WERI-Rb-1 (cell line): ENCODE measurements at regions not wholly inside any gene's neighbourhood (a gene's known extent, or its start where the extent isn't known, plus 50 kb on each side); places are given as distances from the start of the nearest gene placed in this dataset.

Source experiments
- DNase-seq: peaks from one replicate; pipeline ENCODE4 v3.0.0-alpha.2; 2020
- H3K27ac ChIP-seq: fragments of 250-450 bp; sonication (Bioruptor Pico); 2 replicates; pipeline ENCODE4 v1.5.1; 2020; ENCODE audit warnings: mild to moderate bottlenecking, moderate library complexity
- H3K27me3 ChIP-seq: fragments of 250-450 bp; sonication (Bioruptor Pico); 2 replicates; pipeline ENCODE4 v1.5.1; 2021; ENCODE audit warnings: mild to moderate bottlenecking, low read depth, moderate library complexity; ENCODE audit not compliant: insufficient read depth, severe bottlenecking
- H3K36me3 ChIP-seq: fragments of 250-450 bp; sonication (Bioruptor Pico); 2 replicates; pipeline ENCODE4 v1.5.1; 2020; ENCODE audit warnings: mild to moderate bottlenecking, moderate library complexity
- H3K4me3 ChIP-seq: 2 replicates; pipeline ENCODE4 v1.5.1; 2011; ENCODE audit warnings: low read depth, mild to moderate bottlenecking, control low read depth, low read length
- H3K9me3 ChIP-seq: fragments of 250-450 bp; sonication (Bioruptor Pico); 2 replicates; pipeline ENCODE4 v1.5.1; 2021; ENCODE audit warnings: mild to moderate bottlenecking, moderate library complexity; ENCODE audit not compliant: severe bottlenecking
- CTCF ChIP-seq: IDR thresholded peaks from 2 replicates; pipeline ENCODE4 v1.5.1; 2011; ENCODE audit warnings: low read depth, mild to moderate bottlenecking, control low read depth, inconsistent platforms, low read length

- no peaks in the 10 kb centered on the region for H3K36me3 ChIP-seq
- H3K9me3 ChIP-seq, result no peaks in the 10 kb centered on the region
- peaks cover 77% of the 10 kb centered on the region for H3K27me3 ChIP-seq
- H3K4me3 ChIP-seq, result no peak overlapping the region
- no peak for DNase-seq
- no peak for TF ChIP-seq CTCF
- H3K27ac ChIP-seq, result no peak overlapping the region
These were observed 123.8 kb upstream of the LPAR1 start for GRCh38 chr9:111162026-111162425.

- Histone ChIP-seq H3K27ac (no peak overlapping the region), H3K27me3 (peaks cover 87% of the 10 kb centered on the region), H3K36me3 (no peaks in the 10 kb centered on the region), H3K9me3 (no peaks in the 10 kb centered on the region), H3K4me3 (no peak overlapping the region)
- no peak for DNase-seq
- no peak for TF ChIP-seq CTCF
These were observed 122.7 kb upstream of the LPAR1 start for GRCh38 chr9:111161015-111161415.

- no peaks in the 10 kb centered on the region for H3K36me3 ChIP-seq
- no peak overlapping the region for H3K27ac ChIP-seq
- H3K9me3 ChIP-seq, result no peaks in the 10 kb centered on the region
- no peak overlapping the region for H3K4me3 ChIP-seq
- TF ChIP-seq CTCF, result no peak
- H3K27me3 ChIP-seq, result peaks cover 90% of the 10 kb centered on the region
- no peak for DNase-seq
These were observed 120.7 kb upstream of the LPAR1 start for GRCh38 chr9:111158999-111159398.

- no peak overlapping the region for H3K27ac ChIP-seq
- peaks cover 90% of the 10 kb centered on the region for H3K27me3 ChIP-seq
- no peak overlapping the region for H3K4me3 ChIP-seq
- H3K36me3 ChIP-seq, result no peaks in the 10 kb centered on the region
- H3K9me3 ChIP-seq, result no peaks in the 10 kb centered on the region
- no peak for TF ChIP-seq CTCF
- DNase-seq, result no peak
These were observed 120.1 kb upstream of the LPAR1 start for GRCh38 chr9:111158363-111158762.

GRCh38 chr9:111154081-111154562 lies 115.9 kb upstream of the LPAR1 start:
- Histone ChIP-seq H3K27ac (no peak overlapping the region), H3K27me3 (peaks cover 77% of the 10 kb centered on the region), H3K4me3 (no peak overlapping the region), H3K9me3 (no peaks in the 10 kb centered on the region), H3K36me3 (no peaks in the 10 kb centered on the region)
- no peak for TF ChIP-seq CTCF
- no peak for DNase-seq
